ENCODE measurements at regions not wholly inside any gene's neighbourhood (a gene's known extent, or its start where the extent isn't known, plus 50 kb on each side); places are given as distances from the start of the nearest gene placed in this dataset.

DNA sequence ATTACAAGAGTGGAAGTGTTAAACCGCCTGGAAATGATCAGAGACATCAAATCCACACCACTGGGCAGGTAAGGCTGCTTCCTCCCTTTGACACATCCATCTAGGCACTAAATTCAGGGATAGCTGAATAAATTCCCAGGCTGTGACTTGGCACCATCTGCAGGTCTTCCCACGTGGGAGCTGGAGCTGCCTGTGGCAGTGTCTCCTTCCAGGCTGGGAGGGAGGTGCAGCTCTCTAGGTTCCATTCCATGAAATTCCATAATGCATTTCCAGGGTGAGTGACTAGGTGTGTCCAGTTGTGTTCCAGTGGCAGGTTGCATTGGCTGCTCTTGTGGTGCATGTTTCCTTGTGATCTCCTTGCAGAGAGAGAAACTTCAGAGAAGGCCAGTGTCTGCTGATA, 188.9 kb upstream of the CXCR4 start:
- no peaks in the 10 kb centered on the region for H3K9me3 ChIP-seq
- H3K27ac ChIP-seq = no peak overlapping the region
- no peaks in the 10 kb centered on the region for H3K4me1 ChIP-seq (ENCODE audit: control insufficient read depth in 1 of 2, insufficient read depth in 1 of 2, low read depth in 1 of 2, low read length in 1 of 2)
- no peaks in the 10 kb centered on the region for H3K36me3 ChIP-seq
- no peaks in the 10 kb centered on the region for H3K27me3 ChIP-seq
- no peak overlapping the region for H3K4me3 ChIP-seq (ENCODE audit: low read depth in 1 of 2, low read length in 1 of 2)
- TF ChIP-seq, protein P1, sequence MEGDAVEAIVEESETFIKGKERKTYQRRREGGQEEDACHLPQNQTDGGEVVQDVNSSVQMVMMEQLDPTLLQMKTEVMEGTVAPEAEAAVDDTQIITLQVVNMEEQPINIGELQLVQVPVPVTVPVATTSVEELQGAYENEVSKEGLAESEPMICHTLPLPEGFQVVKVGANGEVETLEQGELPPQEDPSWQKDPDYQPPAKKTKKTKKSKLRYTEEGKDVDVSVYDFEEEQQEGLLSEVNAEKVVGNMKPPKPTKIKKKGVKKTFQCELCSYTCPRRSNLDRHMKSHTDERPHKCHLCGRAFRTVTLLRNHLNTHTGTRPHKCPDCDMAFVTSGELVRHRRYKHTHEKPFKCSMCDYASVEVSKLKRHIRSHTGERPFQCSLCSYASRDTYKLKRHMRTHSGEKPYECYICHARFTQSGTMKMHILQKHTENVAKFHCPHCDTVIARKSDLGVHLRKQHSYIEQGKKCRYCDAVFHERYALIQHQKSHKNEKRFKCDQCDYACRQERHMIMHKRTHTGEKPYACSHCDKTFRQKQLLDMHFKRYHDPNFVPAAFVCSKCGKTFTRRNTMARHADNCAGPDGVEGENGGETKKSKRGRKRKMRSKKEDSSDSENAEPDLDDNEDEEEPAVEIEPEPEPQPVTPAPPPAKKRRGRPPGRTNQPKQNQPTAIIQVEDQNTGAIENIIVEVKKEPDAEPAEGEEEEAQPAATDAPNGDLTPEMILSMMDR (IDR thresholded peaks at IDR 0.05) = no peak

DNA sequence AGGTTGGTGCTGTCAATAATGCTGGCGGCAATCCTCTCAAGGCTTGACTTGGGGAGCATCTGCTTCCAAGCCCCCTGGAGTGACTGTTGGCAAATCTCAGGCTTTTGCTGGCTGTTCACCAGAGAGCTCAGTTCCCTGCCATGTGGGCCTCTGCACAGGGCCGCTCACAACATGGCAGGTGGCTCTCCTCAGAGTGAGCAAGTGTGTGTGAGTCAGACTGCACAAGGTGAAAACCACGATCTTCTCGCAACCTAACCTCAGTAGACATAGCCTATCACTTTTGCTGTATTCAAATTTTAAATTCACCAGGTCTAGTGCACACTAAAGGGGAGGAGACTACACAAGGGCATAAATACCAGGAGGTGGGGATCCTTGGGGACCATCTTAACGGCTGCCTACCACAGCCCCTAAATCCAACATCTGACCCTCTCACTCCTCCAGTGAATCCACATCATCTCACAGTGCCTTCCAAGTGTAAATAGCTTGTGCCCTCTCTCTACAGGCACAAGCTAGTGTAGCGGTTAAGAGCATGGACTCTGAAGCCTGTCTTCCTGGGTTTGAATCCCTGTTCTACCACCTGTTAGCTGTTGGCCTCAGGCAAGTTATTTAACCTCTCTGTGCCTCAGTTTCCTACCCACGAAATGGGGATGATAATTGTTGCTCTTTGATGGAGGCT, 187.7 kb upstream of the CXCR4 start:
- no peaks in the 10 kb centered on the region for H3K9me3 ChIP-seq
- no peaks in the 10 kb centered on the region for H3K36me3 ChIP-seq
- peaks cover 0 to under 1% of the 10 kb centered on the region in 2 experiments for H3K4me1 ChIP-seq (ENCODE audit: control insufficient read depth in 1 of 2, insufficient read depth in 1 of 2, low read depth in 1 of 2, low read length in 1 of 2)
- no peak overlapping the region for H3K27ac ChIP-seq
- no peak overlapping the region for H3K4me3 ChIP-seq (ENCODE audit: low read depth in 1 of 2, low read length in 1 of 2)
- H3K27me3 ChIP-seq = no peaks in the 10 kb centered on the region
- TF ChIP-seq, protein P1 (IDR thresholded peaks at IDR 0.05) = no peak

GRCh38 chr2:136301006-136301405, 183.1 kb upstream of the CXCR4 start:
- H3K27ac ChIP-seq = no peak overlapping the region
- no peaks in the 10 kb centered on the region for H3K36me3 ChIP-seq
- H3K27me3 ChIP-seq = no peaks in the 10 kb centered on the region
- TF ChIP-seq, protein P1 (IDR thresholded peaks at IDR 0.05) = no peak
- no peaks in the 10 kb centered on the region for H3K9me3 ChIP-seq
- H3K4me1 ChIP-seq (ENCODE audit: control insufficient read depth in 1 of 2, insufficient read depth in 1 of 2, low read depth in 1 of 2, low read length in 1 of 2) = peaks cover 5 to 10% of the 10 kb centered on the region in 2 experiments
- no peak overlapping the region for H3K4me3 ChIP-seq (ENCODE audit: low read depth in 1 of 2, low read length in 1 of 2)

GRCh38 chr2:136298631-136299030, 180.7 kb upstream of the CXCR4 start:
- H3K4me1 ChIP-seq (ENCODE audit: control insufficient read depth in 1 of 2, insufficient read depth in 1 of 2, low read depth in 1 of 2, low read length in 1 of 2) = peaks cover 5 to 10% of the 10 kb centered on the region in 2 experiments
- no peak overlapping the region for H3K27ac ChIP-seq
- H3K36me3 ChIP-seq = no peaks in the 10 kb centered on the region
- no peaks in the 10 kb centered on the region for H3K9me3 ChIP-seq
- no peaks in the 10 kb centered on the region for H3K27me3 ChIP-seq
- TF ChIP-seq, protein P1 (IDR thresholded peaks at IDR 0.05) = no peak
- no peak overlapping the region for H3K4me3 ChIP-seq (ENCODE audit: low read depth in 1 of 2, low read length in 1 of 2)

DNA sequence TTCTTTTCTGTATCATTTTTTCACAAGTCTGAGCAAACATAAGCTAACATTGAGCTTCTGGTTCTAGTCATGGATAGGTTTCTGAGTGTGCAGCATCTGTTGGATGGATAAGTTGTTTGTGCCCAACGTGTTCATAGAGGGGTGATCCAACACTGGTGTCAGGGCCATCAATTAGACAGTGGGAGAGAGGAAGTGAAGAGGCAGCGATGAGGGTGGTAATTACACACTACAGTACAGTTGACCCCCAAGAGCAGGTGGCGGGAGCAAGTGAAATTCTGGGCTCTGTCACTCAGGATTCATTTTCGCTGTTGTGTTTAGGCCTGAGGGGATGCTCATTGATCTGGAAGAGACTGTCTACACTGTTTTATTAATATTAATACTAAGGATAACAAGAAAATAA, 180.0 kb upstream of the CXCR4 start:
- Histone ChIP-seq H3K9me3 (no peaks in the 10 kb centered on the region), H3K27ac (no peak overlapping the region), H3K4me3 (ENCODE audit: low read depth in 1 of 2, low read length in 1 of 2) (no peak overlapping the region), H3K4me1 (ENCODE audit: control insufficient read depth in 1 of 2, insufficient read depth in 1 of 2, low read depth in 1 of 2, low read length in 1 of 2) (peaks cover 5 to 10% of the 10 kb centered on the region in 2 experiments), H3K27me3 (no peaks in the 10 kb centered on the region), H3K36me3 (no peaks in the 10 kb centered on the region)
- TF ChIP-seq, protein P1 (IDR thresholded peaks at IDR 0.05) = no peak

Data from neutrophil (primary cell).